Astrocyte of the spinal cord (primary cell): ENCODE measurements at regions not wholly inside any gene's neighbourhood (a gene's known extent, or its start where the extent isn't known, plus 50 kb on each side); places are given as distances from the start of the nearest gene placed in this dataset.

Source experiments
- DNase-seq: peaks from one replicate; pipeline ENCODE4 v3.0.0; 2011; ENCODE audit warnings: low read depth, low spot score
- H3K4me3 ChIP-seq: 2 replicates; pipeline ENCODE4 v1.5.1; 2011; ENCODE audit warnings: low read depth, mild to moderate bottlenecking, low read length, moderate library complexity
- in situ Hi-C: cut with HindIII; loops from 2 replicates; pipeline ENCODE4 v1.10.0; 2017; ENCODE audit warnings: low sequenced_read_pairs
- TF ChIP-seq, protein P1 (sequence below): IDR thresholded peaks from 2 replicates; pipeline ENCODE4 v1.5.1; 2012; ENCODE audit warnings: low read depth, mild to moderate bottlenecking, low read length, inconsistent platforms

- TF ChIP-seq, protein P1, sequence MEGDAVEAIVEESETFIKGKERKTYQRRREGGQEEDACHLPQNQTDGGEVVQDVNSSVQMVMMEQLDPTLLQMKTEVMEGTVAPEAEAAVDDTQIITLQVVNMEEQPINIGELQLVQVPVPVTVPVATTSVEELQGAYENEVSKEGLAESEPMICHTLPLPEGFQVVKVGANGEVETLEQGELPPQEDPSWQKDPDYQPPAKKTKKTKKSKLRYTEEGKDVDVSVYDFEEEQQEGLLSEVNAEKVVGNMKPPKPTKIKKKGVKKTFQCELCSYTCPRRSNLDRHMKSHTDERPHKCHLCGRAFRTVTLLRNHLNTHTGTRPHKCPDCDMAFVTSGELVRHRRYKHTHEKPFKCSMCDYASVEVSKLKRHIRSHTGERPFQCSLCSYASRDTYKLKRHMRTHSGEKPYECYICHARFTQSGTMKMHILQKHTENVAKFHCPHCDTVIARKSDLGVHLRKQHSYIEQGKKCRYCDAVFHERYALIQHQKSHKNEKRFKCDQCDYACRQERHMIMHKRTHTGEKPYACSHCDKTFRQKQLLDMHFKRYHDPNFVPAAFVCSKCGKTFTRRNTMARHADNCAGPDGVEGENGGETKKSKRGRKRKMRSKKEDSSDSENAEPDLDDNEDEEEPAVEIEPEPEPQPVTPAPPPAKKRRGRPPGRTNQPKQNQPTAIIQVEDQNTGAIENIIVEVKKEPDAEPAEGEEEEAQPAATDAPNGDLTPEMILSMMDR = no peak
- no peak overlapping the region for H3K4me3 ChIP-seq
- DNase-seq = no peak
- in situ Hi-C loops = no loop called here
These were observed 612.7 kb downstream of the KCTD8 start for GRCh38 chr4:43835869-43836268.

GRCh38 chr4:43837171-43837570 lies 611.4 kb downstream of the KCTD8 start:
- DNase-seq = no peak
- in situ Hi-C loops = no loop called here
- no peak overlapping the region for H3K4me3 ChIP-seq
- TF ChIP-seq, protein P1 = no peak

DNA sequence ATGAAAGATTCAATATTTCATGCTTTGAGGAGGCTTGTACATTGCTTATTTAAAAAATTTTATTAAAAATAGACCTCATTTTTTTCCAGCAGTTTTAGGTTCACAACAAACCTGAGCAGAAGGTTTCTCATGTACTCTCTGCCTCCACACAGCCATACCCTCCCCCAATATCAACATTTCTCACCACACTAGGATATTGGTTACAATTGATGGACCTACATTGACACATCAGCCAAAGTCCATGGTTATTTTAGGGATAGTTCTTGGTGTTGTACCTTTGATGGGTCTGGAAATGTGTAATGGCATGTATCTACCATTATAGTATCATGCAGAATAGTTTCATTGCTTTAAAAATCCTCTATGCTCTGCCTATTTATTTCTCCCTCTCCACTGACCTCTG lies 611.0 kb downstream of the KCTD8 start:
- in situ Hi-C loops = no loop called here
- no peak overlapping the region for H3K4me3 ChIP-seq
- no peak for DNase-seq
- TF ChIP-seq, protein P1 = no peak

GRCh38 chr4:43842594-43842993 lies 606.0 kb downstream of the KCTD8 start:
- in situ Hi-C loops = no loop called here
- DNase-seq = no peak
- no peak overlapping the region for H3K4me3 ChIP-seq
- TF ChIP-seq, protein P1 = no peak

- in situ Hi-C loops = no loop called here
- no peak overlapping the region for H3K4me3 ChIP-seq
- DNase-seq = peak; percentile 20
- TF ChIP-seq, protein P1 = peak; percentile 26
These were observed 605.1 kb downstream of the KCTD8 start for GRCh38 chr4:43843501-43843900.

GRCh38 chr4:43846111-43846587 lies 602.5 kb downstream of the KCTD8 start:
- in situ Hi-C loops = no loop called here
- no peak overlapping the region for H3K4me3 ChIP-seq
- no peak for DNase-seq
- TF ChIP-seq, protein P1 = no peak
